Skin epidermis (tissue), 12 donors: ENCODE measurements at regions not wholly inside any gene's neighbourhood (a gene's known extent, or its start where the extent isn't known, plus 50 kb on each side); places are given as distances from the start of the nearest gene placed in this dataset.
"Not testable (repeated sequence)": the region's sequence is repeated elsewhere in the genome, so short reads cannot be mapped to it uniquely, and the experiment has no call there.

ENCODE experiments used
- H3K27ac ChIP-seq, 21 experiments: fragments of 200-600 bp; sonication (generic) in 11 of 21; one replicate each; pipeline ENCODE4 v1.5.0; 2020; ENCODE audit warnings: mild to moderate bottlenecking in 3 of 21, inconsistent platforms in 2 of 21, moderate library complexity in 2 of 21
- H3K4me3 ChIP-seq, 7 experiments: fragments of 200-600 bp; sonication (generic) in 2 of 7; one replicate each; pipeline ENCODE4 v1.5.0; 2020; ENCODE audit warnings: inconsistent platforms in 2 of 7, mild to moderate bottlenecking in 2 of 7, moderate library complexity in 1 of 7

DNA sequence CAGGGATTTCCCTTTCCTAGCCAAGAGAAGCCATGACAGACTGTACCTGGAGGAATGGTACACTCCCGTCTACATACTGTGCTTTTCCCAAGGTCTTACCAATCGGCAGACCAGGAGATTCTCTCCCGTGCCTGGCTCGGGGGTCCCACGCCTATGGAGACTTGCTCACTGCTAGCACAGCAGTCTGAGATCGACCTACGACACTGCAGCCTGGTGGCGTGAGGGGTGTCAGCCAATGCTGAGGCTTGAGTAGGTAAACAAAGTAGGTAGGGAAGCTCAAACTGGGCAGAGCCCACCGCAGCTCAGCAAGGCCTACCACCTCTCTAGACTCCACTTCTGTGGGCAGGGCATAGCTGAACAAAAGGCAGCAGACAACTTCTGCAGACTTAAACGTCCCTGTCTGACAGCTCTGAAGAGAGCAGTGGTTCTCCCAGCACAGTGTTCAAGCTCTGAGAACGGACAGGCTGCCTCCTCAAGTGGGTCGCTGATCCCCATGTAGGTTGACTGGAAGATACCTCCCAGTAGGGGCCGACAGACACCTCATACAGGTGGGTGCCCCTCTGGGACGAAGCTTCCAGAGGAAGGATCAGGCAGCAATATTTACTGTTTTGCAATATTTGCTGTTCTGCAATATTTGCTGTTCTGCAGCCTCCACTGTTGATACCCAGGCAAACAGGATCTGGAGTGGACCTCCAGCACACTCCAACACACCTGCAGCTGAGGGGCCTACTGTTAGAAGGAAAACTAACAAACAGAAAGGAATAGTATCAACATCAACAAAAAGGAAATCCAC is 270.4 kb upstream of the TLE3 start:
- not testable (repeated sequence) for H3K27ac ChIP-seq, H3K4me3 ChIP-seq

DNA sequence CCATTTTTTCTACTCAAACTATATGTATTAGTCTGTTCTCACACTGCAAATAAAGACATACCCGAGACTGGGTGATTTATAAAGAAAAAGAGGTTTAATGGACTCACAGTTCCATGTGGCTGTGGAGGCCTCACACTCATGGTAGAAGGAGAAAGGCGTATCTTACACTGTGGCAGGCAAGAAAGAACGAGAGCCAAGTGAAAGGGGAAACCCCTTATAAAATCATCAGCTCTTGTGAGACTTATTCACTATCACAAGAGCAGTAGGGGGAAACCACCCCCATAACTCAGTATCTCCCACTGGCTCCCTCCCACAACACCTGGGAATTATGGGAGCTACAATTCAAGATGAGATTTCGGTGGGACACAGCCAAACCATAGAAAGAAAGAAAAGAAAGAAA is 266.3 kb upstream of the TLE3 start:
- not testable (repeated sequence) for H3K4me3 ChIP-seq

DNA sequence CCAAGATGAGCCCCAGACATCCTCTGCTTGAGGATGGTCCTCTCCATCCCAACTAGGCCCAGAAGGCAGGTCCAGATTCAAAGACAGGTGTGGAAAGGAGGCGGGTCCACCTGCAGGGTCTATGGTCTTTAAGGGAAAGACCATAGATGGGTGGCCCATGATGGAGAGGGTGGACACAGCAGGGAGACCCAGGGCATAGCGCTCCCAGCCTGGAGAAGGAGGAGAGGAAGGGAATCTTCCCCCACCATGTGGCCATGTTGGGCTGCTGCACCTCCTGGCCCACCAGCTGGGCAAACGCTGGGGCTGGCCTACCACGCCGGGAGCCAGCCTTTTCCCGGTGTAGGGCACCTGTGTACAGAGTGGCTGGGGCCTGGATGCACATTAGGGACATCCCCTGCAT is 265.2 kb upstream of the TLE3 start:
- Histone ChIP-seq H3K4me3 (no peak overlapping the region), H3K27ac (no peak overlapping the region)

More for the DNA sequence above, 266.3 kb upstream of the TLE3 start:
- H3K27ac ChIP-seq, result not testable (repeated sequence)

DNA sequence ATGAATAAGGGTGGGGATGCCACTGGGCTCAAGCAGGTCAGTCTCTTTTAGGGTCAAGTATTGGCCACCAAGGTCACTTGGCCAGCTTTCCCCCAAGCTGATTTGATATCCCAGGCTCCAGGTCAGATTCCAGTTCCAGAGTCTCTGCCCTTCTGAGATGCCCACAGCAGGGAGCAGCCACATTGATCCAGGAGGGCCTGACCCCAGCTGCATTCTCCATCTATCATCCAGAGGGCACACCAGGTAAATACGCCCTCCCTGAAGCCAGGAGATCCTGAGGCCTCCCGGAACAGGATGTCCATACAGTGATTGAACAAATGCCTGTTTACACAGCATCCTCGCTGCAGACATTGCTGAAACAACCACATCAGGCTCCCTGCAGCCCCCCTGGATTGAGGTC is 264.6 kb upstream of the TLE3 start:
- Histone ChIP-seq H3K27ac (no peak overlapping the region), H3K4me3 (no peak overlapping the region)

DNA sequence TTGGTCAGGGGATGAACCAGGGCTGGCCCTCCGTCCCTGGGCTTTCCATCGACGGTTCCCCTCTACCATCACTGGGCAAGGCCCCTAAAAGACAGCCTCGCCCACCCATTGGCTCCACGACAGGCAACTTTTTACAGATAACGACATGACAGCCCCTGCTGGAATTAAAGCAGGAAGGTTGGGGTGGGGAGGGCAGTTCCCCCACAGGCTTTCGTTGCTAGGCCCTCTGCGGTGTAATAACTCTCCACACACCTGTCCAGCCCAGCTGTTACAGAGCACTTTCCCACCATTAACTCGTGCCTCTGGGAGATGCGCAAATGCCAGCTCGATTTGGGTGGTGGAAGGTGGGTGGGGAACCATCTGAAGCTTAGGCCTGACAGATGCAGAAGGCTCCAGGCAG is 264.2 kb upstream of the TLE3 start:
- no peak overlapping the region for H3K4me3 ChIP-seq

DNA sequence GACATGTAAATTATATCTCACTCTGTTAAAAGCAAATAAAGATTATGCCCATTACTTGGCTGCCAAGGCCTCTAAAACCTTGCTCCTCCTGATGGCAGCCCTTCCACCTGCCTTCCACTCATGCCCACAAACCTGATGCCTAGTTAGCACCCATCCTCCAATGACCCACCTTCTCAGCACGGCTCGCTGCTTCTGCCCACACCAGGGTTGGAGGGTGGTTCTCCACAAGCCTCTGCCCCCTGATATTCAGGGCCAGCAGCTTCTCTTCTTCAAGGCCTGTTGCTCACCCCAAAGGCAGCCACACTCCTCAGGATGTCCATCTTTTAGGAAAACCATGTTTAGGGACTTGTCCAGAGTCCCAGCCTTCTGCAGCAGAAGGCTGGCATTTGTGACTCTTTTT is 263.4 kb upstream of the TLE3 start:
- Histone ChIP-seq H3K27ac (no peak overlapping the region), H3K4me3 (no peak overlapping the region)

More for the DNA sequence above, 264.2 kb upstream of the TLE3 start:
- H3K27ac ChIP-seq, result no peak overlapping the region

DNA sequence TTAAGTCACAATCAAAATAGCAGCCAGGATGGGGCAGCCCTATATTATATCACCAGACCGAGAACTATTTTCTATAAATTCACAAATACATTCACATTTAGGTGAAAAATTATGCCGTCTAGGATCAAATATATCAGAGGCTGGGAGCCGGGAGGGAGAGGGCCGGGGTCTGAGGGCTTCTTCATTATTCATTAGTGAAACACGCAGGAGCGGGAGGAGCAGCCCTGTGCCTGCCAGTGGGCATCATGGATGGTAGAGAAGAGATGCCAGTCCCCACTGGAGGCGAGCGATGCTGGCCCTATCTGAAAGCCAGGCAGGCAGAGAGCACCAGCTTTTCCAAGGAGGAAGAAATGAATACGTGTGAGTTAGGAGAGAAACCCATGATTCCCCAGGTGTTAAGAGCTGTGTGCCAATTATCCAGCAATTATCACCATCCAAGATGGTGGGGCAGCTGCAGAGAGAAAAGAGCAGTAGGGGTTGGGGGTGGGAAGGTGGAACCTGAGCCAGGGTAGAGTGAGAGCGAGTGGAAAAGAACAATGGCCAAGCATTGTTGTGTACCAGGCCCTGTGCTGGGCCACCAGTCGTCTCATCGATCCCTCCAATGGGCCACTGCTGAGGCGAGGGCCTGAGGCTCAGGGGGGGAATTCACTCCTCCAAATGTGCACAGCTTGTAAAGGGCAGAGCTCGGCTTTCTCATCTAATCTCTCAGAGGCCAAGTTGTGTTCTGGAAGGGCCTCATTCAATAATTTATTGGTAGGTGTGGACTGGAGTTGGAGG is 261.3 kb upstream of the TLE3 start:
- Histone ChIP-seq H3K27ac (no peak overlapping the region), H3K4me3 (no peak overlapping the region)

DNA sequence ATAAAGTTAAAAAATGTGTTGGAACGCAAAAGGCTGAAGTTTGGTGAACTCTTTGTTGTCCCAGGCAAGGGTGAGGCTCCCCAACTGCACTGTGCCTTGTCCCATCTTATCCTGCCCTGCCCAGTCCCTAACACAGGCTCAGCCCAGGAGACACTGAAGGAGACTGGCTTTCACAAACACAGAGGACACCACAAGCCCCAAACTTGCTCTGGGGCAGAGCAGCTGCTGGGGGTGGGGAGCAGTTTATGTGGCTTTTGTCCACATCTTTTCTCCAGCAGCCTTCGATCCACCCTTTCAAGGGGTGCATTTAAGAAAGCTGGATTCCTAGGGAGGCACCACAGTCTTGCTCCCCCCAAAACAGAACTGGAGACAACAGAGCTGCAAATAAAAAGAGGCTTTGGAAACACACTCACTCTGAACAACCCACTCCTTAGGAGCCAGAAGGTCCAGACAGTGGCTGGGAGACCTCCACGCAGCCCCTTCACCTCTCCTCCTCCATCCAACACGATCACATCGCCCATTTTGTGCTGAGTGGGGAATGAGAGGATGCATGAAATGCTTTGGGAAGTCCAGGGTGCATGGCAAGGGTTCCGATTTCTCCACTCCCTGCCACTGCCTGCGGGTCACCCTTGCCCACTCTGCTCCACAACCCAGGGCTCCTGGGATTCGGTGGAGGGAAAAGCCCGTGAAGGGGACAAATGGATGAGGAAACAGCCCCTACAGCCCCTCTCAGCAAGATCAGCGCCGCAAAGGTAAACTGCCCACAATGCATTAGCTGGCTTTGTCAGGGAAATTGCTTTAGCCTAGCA is 260.5 kb upstream of the TLE3 start:
- Histone ChIP-seq H3K27ac (no peak overlapping the region), H3K4me3 (no peak overlapping the region)

DNA sequence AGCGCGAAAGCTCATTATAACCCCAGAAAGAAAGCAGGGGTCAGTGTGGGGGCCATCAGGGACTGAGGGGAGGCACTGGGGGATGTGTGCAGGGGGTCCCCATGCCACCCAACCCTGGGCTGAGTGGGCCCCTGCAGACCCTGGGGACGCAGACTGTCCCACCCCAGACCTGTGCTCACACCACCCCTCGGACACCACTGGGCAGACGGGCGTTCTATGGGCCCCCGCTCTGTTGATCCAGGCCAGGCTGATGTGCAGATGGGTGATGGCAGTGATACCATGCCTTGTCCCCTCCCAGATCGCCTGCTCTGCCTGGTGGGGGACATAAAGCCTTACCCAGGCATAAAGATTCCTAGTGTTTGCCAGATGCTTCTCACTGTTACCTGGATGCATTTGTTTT is 259.7 kb upstream of the TLE3 start:
- Histone ChIP-seq H3K27ac (no peak overlapping the region), H3K4me3 (no peak overlapping the region)

DNA sequence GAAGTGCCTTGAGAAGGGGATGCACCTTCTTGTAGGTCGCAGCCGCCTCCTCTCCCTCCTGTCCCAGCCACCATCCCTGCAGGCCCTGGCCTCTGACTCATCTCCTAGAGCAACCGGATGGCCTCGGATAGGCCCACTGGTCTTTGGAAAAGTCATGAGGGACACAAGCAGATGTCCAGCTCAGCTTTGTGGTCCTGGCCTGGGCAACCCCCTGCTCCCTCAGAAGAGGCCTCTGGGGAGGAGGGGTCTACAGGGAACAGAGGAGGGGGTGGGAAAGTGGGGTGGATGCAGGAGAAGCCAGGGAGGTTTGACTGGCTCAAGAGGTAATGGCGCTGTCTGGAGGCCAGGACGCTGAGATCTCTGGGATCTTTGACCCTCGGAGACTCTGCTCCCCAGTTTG is 259.2 kb upstream of the TLE3 start:
- Histone ChIP-seq H3K27ac (no peak overlapping the region), H3K4me3 (no peak overlapping the region)

DNA sequence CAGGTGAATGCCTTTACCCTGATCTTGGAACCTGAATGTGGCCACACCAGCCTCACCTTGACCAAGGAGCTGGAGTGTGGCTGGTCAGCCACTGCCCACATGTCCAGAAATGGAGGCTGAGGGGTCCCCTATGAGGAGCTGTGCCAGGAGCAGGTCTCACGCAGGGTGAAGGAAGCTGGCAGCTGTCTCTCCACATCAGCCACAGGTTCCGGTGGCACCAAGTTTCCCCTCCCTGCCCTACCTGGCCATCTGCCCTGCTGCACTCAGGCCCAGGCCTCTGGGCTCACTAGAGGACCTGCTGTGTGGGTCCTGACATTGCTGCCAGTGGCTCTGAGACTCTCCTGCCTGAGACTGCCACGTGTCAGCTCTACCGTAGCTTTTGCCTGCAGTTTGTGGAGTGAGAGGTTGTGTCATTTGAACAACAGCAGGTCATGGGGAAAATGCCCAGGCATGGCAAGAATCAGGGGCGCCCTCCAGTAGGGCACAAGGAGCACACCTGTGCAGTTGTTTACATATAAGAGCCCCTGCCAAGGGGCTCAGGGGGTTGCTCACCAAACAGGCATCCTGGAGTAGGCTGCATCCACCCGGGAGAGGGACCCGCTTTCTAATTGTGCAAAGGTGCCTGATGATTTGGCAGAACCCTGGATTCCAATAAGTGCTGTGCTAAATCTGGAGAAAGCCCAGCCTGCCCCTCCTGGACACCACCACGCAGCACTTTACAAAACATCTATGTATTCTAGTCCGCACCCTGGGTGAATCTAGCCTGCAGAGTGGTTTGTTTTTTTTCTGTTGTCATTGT is 258.5 kb upstream of the TLE3 start:
- Histone ChIP-seq H3K4me3 (no peak overlapping the region), H3K27ac (no peak overlapping the region)

DNA sequence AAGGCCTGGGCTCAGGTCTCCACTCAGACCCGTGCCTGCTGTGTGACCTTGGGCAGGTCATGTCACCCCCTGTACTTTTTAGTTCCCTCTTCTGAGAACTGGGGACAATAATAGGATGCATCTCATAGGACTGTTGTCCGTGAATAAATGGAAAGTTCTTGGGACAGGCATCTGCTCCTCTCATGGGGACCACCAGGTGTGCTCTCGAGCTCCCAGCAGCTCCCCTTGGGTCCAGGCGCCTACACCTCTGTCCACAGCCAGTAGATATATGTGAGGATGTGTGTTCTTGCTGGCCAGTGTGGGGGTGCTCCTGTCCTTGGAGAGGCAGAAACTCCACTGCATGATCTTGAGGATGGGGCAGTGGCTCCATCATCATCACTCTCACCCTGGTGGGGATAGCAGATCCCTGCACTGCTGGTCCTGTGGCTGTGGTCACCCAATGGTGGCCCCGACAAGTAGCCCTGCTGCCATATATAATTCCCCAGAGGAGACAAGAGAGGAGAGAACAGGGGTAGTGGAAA is 257.6 kb upstream of the TLE3 start:
- Histone ChIP-seq H3K27ac (no peak overlapping the region), H3K4me3 (no peak overlapping the region)

DNA sequence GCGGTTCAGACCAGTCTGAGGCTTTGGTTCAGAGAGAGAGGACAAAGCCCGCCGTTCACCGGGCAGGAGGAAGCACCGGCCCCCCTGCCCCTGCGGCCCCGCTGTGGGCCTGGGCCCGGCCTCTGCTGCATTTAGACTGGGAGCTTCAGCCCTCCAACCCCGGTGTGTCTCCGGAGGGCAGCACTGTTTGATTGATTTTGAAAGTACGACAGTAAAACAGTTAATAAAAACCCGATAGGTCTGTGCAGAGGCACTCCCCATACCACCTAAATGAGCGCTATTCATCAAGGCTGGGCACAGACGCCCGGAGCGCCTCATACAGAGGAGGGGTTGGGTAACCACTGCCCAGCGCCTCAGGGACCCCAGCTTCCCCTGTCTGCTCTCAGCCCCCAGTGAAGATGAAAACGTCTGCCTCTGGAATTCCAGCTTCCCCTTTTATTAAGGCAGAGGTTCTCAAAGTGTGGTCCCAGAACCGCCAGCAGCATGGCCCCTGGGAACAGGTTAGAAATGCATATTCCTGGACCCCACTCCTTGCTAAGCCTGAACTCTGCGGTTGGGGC is 256.7 kb upstream of the TLE3 start:
- Histone ChIP-seq H3K4me3 (no peak overlapping the region), H3K27ac (no peak overlapping the region)

DNA sequence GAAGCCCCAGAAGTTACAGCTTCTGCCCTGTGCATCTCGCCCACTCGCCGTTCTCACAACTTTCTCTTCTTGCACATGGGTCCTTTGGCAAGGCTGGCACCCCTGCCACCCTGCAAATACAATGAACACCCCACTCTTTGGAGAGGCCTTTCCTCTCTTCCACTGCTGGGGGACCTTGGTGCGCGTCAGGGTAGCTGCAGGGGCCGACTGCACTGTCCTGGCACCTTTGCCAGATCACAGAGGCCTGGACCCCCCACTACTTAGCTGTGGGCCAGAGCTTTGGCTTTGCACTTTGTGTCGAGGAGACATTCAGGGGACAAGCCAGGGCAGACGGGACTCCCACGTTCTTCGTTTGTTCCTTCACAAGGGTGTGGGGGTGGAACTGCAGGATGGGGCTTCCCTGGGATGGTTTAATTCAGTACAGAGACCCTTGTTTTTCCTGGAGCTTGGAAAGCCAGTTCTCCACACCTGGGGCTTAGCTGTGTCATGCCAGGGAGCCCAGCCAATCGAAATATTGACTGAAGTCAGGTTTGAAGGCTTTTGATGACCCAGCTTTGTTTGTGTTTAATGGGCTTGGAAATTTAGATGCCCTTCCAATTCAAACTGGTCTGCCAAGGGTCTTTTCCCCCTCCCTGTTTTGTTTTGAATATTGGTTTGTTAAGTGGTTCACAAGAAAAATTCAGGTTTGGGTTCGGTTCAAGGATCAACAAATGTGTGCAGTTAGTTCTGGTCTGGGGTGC is 256.1 kb upstream of the TLE3 start:
- H3K27ac ChIP-seq, result no peak overlapping the region
- H3K4me3 ChIP-seq, result no peak overlapping the region

DNA sequence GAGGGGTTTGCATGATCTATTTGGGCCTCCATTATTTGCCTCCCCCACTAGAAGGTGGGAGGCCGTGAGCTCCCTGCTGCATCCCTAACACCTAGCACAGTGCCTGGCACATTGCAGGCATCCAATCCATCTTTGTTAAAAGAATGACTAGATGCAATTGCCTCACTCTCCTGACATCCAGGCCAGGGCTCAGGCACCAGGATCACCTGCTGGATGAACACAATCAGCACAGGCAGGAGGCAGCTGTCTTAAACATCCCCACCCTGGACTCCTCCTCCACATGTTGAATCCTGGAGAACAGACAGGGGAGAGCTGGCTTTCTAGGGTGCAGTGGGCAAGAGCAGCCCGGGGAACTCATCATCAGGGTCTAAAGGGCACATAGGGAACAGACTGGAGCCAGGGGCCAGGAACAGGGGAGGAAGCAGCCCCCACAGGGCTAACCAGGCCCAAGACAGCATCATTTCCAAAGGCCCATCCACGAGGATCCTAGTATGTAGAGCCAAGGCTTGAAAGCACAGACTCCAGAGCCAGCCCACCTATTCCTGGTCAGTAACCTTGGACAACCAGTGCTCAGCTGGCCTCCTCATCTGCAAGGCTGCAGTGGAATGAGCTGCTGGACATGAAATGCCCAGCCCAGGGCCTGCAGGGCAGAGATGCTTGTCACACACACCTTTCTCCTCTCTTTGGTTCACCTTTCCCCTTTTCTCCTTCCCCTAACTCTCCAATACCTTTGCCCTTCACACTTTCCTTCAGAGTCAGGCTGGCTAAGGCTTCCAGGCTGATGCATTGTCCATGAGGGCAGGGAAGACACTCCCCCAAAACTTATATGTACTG is 254.4 kb upstream of the TLE3 start:
- H3K4me3 ChIP-seq, result no peak overlapping the region
- no peak overlapping the region for H3K27ac ChIP-seq

DNA sequence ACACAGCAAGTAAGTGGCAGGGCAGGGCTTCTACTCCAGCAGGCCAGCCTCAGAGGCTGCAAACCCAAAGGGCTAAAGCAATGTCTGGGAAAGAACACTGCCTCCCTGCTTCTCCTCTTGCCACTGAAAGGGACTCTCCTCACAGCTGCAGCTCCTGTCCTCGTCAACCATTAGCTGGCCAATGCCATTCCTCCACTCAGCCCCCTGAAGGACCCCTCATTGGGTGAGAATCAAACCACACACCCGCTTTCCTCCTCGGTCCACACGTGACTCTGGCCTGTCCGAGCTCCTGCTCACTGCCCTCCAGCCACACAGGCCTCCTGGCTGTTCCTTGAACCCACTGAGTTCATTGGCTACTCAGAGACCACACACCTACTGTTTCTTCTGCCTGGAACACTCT is 253.7 kb upstream of the TLE3 start:
- H3K4me3 ChIP-seq, result no peak overlapping the region
- H3K27ac ChIP-seq, result no peak overlapping the region

DNA sequence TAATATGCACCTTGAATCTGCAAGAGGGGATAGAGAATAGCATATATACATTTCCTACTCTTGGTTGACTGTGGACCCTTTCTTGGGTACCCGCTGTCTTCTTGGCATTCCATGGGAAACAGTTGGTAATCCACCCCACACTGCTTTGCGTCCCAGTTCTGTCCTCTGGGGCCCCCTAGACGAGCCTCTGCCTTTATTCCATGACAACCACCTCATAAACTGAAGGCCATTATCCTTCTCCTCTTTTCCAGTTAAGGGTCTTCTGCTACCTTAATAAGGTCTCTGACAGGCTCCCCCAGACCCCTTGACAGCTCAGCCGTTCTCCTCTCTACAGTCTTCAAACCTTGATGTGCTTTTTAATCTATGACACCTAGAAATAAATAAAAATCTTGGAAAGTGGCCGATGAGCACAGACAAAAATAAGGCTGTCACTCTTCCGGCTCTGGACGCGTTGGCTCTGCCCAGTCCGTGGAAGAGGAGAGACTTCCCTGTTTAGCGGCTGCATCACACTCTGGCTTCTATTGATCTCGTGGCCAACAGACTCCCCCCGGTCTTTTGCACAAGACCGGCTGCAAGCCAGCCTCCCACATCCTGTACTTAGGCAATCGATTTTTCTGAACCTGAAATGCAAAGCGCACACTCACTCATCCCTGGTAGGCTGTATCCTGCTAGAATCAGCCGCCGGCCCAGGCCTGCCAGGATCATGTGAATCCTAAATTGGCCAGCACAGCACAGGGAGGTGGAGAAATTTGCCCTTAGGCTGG is 251.0 kb upstream of the TLE3 start:
- peak overlapping the region in 11 of 21 experiments; percentile 17 to 72 (median 47) for H3K27ac ChIP-seq
- no peak overlapping the region for H3K4me3 ChIP-seq
